Astrocyte (in vitro differentiated cells and primary cell): ENCODE measurements at regions not wholly inside any gene's neighbourhood (a gene's known extent, or its start where the extent isn't known, plus 50 kb on each side); places are given as distances from the start of the nearest gene placed in this dataset.

ENCODE experiments used
- DNase-seq: peaks from one replicate; pipeline ENCODE4 v3.0.0-alpha.2; 2010; ENCODE audit warnings: low read depth
- FAIRE-seq: peaks from 2 replicates; lab custom pipeline; 2011; peaks lifted over from hg19 to GRCh38; lab: Jason Lieb, UNC
- H2AFZ ChIP-seq: 2 replicates; pipeline ENCODE4 v1.6.0; 2012; ENCODE audit warnings: low read depth, low read length, inconsistent platforms
- H3K27ac ChIP-seq: 2 replicates; pipeline ENCODE4 v1.5.1; 2011; ENCODE audit warnings: low read depth, low read length, inconsistent platforms
- H3K27me3 ChIP-seq: 2 replicates; pipeline ENCODE4 v1.6.0; 2011; ENCODE audit warnings: low read length, inconsistent platforms; ENCODE audit not compliant: insufficient read depth
- H3K36me3 ChIP-seq: 2 replicates; pipeline ENCODE4 v1.5.1; 2011; ENCODE audit warnings: low read length, inconsistent platforms; ENCODE audit not compliant: insufficient read depth
- H3K4me1 ChIP-seq: 2 replicates; pipeline ENCODE4 v1.5.1; 2011; ENCODE audit warnings: low read length, inconsistent platforms; ENCODE audit not compliant: insufficient read depth
- H3K4me2 ChIP-seq: 2 replicates; pipeline ENCODE4 v1.6.0; 2012; ENCODE audit warnings: low read length, inconsistent platforms
- H3K4me3 ChIP-seq: 2 replicates; pipeline ENCODE4 v1.5.1; 2011; ENCODE audit warnings: low read depth, mild to moderate bottlenecking, low read length, inconsistent platforms; ENCODE audit not compliant: insufficient read depth
- H3K79me2 ChIP-seq: 2 replicates; pipeline ENCODE4 v1.6.0; 2012; ENCODE audit warnings: mild to moderate bottlenecking, low read length, inconsistent platforms; ENCODE audit not compliant: insufficient read depth
- H3K9ac ChIP-seq: 2 replicates; pipeline ENCODE4 v1.6.0; 2012; ENCODE audit warnings: mild to moderate bottlenecking, low read length, inconsistent platforms
- H3K9me3 ChIP-seq: 2 replicates; pipeline ENCODE4 v1.5.1; 2012; ENCODE audit warnings: low read depth, mild to moderate bottlenecking, low read length, inconsistent platforms; ENCODE audit not compliant: insufficient read depth
- H4K20me1 ChIP-seq: 2 replicates; pipeline ENCODE4 v1.6.0; 2012; ENCODE audit warnings: low read length, inconsistent platforms; ENCODE audit not compliant: insufficient read depth
- H3K27ac Mint-ChIP-seq: one replicate; pipeline ENCODE4 v1.8.0; 2021; ENCODE audit warnings: mild to moderate bottlenecking, mixed read lengths; ENCODE audit not compliant: unreplicated experiment
- H3K27me3 Mint-ChIP-seq: one replicate; pipeline ENCODE4 v1.8.0; 2021; ENCODE audit warnings: low read depth, mixed read lengths; ENCODE audit not compliant: unreplicated experiment
- H3K36me3 Mint-ChIP-seq: one replicate; pipeline ENCODE4 v1.8.0; 2021; ENCODE audit warnings: low read depth, mixed read lengths; ENCODE audit not compliant: unreplicated experiment
- H3K4me1 Mint-ChIP-seq: one replicate; pipeline ENCODE4 v1.8.0; 2021; ENCODE audit warnings: low read depth, mixed read lengths; ENCODE audit not compliant: unreplicated experiment
- H3K4me3 Mint-ChIP-seq: one replicate; pipeline ENCODE4 v1.8.0; 2021; ENCODE audit warnings: mild to moderate bottlenecking, moderate library complexity, mixed read lengths; ENCODE audit not compliant: unreplicated experiment
- H3K9me3 Mint-ChIP-seq: one replicate; pipeline ENCODE4 v1.8.0; 2021; ENCODE audit warnings: mild to moderate bottlenecking, mixed read lengths; ENCODE audit not compliant: unreplicated experiment
- CTCF ChIP-seq: IDR thresholded peaks from 2 replicates; pipeline ENCODE4 v1.5.1; 2011; ENCODE audit warnings: low read depth, mild to moderate bottlenecking, inconsistent platforms, low read length, moderate library complexity; ENCODE audit not compliant: insufficient read depth
- EZH2 ChIP-seq: IDR thresholded peaks from 2 replicates; pipeline ENCODE4 v1.6.1; 2012; ENCODE audit warnings: mild to moderate bottlenecking, low read length, inconsistent platforms; ENCODE audit not compliant: insufficient read depth

- Histone ChIP-seq H2AFZ (no peak overlapping the region), H3K9ac (no peak overlapping the region), H3K4me2 (no peak overlapping the region), H4K20me1 (no peaks in the 10 kb centered on the region), H3K27ac (no peak overlapping the region), H3K4me3 (no peak overlapping the region), H3K9me3 (no peaks in the 10 kb centered on the region), H3K36me3 (no peaks in the 10 kb centered on the region), H3K4me1 (no peaks in the 10 kb centered on the region), H3K27me3 (no peaks in the 10 kb centered on the region), H3K79me2 (no peaks in the 10 kb centered on the region)
- FAIRE-seq, result no peak
- Mint-ChIP-seq H3K36me3 (no peaks in the 10 kb centered on the region), H3K4me1 (no peaks in the 10 kb centered on the region), H3K27me3 (no peaks in the 10 kb centered on the region), H3K9me3 (no peaks in the 10 kb centered on the region), H3K27ac (no peak overlapping the region), H3K4me3 (no peak overlapping the region)
- TF ChIP-seq CTCF (no peak), EZH2 (no peak)
- no peak for DNase-seq
These were observed 1216.4 kb upstream of the USP15 start for GRCh38 chr12:61043838-61044237.

- Histone ChIP-seq H3K9me3 (no peaks in the 10 kb centered on the region), H2AFZ (no peak overlapping the region), H3K4me2 (no peak overlapping the region), H3K4me1 (no peaks in the 10 kb centered on the region), H3K9ac (no peak overlapping the region), H3K4me3 (no peak overlapping the region), H3K79me2 (no peaks in the 10 kb centered on the region), H3K27ac (no peak overlapping the region), H4K20me1 (no peaks in the 10 kb centered on the region), H3K27me3 (no peaks in the 10 kb centered on the region), H3K36me3 (no peaks in the 10 kb centered on the region)
- no peak for TF ChIP-seq CTCF
- no peak for TF ChIP-seq EZH2
- DNase-seq, result no peak
- Mint-ChIP-seq H3K9me3 (no peaks in the 10 kb centered on the region), H3K4me3 (no peak overlapping the region), H3K27ac (no peak overlapping the region), H3K4me1 (no peaks in the 10 kb centered on the region), H3K27me3 (no peaks in the 10 kb centered on the region), H3K36me3 (no peaks in the 10 kb centered on the region)
- no peak for FAIRE-seq
These were observed 1215.4 kb upstream of the USP15 start for GRCh38 chr12:61044766-61045165.

GRCh38 chr12:61070640-61071414, 1189.4 kb upstream of the USP15 start:
- FAIRE-seq (no peak), DNase-seq (no peak)
- no peak for TF ChIP-seq CTCF
- TF ChIP-seq EZH2, result no peak
- Histone ChIP-seq H3K27ac (no peak overlapping the region), H4K20me1 (no peaks in the 10 kb centered on the region), H3K36me3 (no peaks in the 10 kb centered on the region), H3K4me2 (no peak overlapping the region), H3K4me1 (no peaks in the 10 kb centered on the region), H3K27me3 (no peaks in the 10 kb centered on the region), H3K79me2 (no peaks in the 10 kb centered on the region), H3K4me3 (no peak overlapping the region), H2AFZ (no peak overlapping the region), H3K9me3 (no peaks in the 10 kb centered on the region), H3K9ac (no peak overlapping the region)
- H3K9me3 Mint-ChIP-seq, result no peaks in the 10 kb centered on the region
- H3K36me3 Mint-ChIP-seq, result no peaks in the 10 kb centered on the region
- no peaks in the 10 kb centered on the region for H3K27me3 Mint-ChIP-seq
- no peak overlapping the region for H3K4me3 Mint-ChIP-seq
- H3K27ac Mint-ChIP-seq, result no peak overlapping the region
- H3K4me1 Mint-ChIP-seq, result no peaks in the 10 kb centered on the region
